ENCODE measurements at regions not wholly inside any gene's neighbourhood (a gene's known extent, or its start where the extent isn't known, plus 50 kb on each side); places are given as distances from the start of the nearest gene placed in this dataset.

DNA sequence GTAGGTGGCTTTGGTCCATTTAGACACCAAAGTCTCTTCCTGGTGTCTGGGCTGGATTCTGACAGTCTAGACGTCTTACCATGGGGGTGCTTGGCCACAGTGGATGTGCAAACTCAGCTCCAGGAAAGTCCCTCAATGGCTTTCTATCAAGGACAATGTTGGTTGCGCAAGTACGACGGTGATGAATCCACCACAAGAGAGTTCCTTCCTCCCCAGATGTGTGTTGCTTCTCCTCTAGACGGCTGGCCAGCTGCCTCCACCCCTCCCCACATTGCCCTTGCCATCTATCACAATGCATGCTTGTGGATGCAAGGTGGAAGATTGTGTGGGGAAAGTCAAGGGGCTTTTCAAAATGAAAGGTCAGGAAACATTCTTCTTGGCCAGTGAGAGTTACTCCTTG is 89.7 kb upstream of the IRX2 start:
- Mint-ChIP-seq H3K4me3 (no peak overlapping the region), H3K27ac (no peak overlapping the region), H3K4me1 (no peaks in the 10 kb centered on the region), H3K36me3 (no peaks in the 10 kb centered on the region), H3K9me3 (peaks cover under 1% of the 10 kb centered on the region; the same call in 1 of the 2 replicates), H3K27me3 (ENCODE audit: low read depth) (no peaks in the 10 kb centered on the region; the same call in 1 of the 2 replicates)
- DNase-seq (ENCODE audit: low spot score), result no peak
- CTCF ChIA-PET, result no interaction called here
- TF ChIP-seq, protein P1, sequence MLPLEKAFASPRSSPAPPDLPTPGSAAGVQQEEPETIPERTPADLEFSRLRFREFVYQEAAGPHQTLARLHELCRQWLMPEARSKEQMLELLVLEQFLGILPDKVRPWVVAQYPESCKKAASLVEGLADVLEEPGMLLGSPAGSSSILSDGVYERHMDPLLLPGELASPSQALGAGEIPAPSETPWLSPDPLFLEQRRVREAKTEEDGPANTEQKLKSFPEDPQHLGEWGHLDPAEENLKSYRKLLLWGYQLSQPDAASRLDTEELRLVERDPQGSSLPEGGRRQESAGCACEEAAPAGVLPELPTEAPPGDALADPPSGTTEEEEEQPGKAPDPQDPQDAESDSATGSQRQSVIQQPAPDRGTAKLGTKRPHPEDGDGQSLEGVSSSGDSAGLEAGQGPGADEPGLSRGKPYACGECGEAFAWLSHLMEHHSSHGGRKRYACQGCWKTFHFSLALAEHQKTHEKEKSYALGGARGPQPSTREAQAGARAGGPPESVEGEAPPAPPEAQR (CRISPR knock-in tag; IDR thresholded peaks at IDR 0.05), result no peak
- TF ChIP-seq GTF2I (CRISPR knock-in tag; conservative IDR thresholded peaks at IDR 0.05), result no peak
- TF ChIP-seq, protein P2, sequence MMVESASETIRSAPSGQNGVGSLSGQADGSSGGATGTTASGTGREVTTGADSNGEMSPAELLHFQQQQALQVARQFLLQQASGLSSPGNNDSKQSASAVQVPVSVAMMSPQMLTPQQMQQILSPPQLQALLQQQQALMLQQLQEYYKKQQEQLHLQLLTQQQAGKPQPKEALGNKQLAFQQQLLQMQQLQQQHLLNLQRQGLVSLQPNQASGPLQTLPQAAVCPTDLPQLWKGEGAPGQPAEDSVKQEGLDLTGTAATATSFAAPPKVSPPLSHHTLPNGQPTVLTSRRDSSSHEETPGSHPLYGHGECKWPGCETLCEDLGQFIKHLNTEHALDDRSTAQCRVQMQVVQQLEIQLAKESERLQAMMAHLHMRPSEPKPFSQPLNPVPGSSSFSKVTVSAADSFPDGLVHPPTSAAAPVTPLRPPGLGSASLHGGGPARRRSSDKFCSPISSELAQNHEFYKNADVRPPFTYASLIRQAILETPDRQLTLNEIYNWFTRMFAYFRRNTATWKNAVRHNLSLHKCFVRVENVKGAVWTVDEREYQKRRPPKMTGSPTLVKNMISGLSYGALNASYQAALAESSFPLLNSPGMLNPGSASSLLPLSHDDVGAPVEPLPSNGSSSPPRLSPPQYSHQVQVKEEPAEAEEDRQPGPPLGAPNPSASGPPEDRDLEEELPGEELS (CRISPR knock-in tag; IDR thresholded peaks at IDR 0.05), result no peak
- TF ChIP-seq NFATC4 (CRISPR knock-in tag; IDR thresholded peaks at IDR 0.05), result no peak
- TF ChIP-seq MYBL2 (CRISPR knock-in tag; IDR thresholded peaks at IDR 0.05), result no peak
- no peak for TF ChIP-seq SP1 (CRISPR knock-in tag; conservative IDR thresholded peaks at IDR 0.05)
- TF ChIP-seq ZNF423 (CRISPR knock-in tag; IDR thresholded peaks at IDR 0.05), result no peak
- ATAC-seq, result no peak
- POLR2A ChIA-PET, result no interaction called here

DNA sequence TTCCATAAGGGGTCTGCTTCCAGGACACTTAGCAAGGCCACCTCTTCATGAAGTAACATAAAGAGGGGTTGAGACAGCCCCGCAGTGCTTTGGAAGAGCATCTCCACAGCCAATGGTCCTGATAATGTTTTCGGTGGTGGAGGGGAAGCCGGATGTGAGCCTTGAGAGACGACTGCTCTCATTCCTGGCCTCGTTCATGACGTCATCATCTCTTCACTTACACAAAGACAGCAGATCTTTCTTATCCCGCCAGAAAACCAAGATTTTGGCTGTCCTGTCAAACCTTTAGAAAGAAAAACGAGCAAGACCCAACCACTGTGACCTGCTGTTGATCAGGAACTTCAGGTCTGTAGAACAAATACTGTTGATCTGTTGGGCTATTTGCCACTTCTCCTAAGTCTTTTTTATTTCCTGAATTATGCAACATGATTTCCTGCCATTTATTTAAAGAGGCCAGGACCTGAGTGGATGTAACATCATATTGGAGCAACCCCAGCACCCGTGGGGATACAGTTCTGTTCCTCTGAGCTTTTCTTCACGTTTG is 89.0 kb upstream of the IRX2 start:
- no peak for TF ChIP-seq ZNF317 (CRISPR knock-in tag; IDR thresholded peaks at IDR 0.05; ENCODE audit: borderline replicate concordance, low read depth)
- no peaks in the 10 kb centered on the region for H3K36me3 Mint-ChIP-seq
- ChIA-PET CTCF (no interaction called here), POLR2A (no interaction called here)
- no peaks in the 10 kb centered on the region; the same call in 1 of the 2 replicates for H3K27me3 Mint-ChIP-seq (ENCODE audit: low read depth)
- H3K4me3 Mint-ChIP-seq, result no peak overlapping the region
- no peaks in the 10 kb centered on the region for H3K4me1 Mint-ChIP-seq
- no peak overlapping the region for H3K27ac Mint-ChIP-seq
- ATAC-seq, result no peak
- H3K9me3 Mint-ChIP-seq, result peaks cover 4% of the 10 kb centered on the region; the same call in 1 of the 2 replicates
- no peak for DNase-seq (ENCODE audit: low spot score)

DNA sequence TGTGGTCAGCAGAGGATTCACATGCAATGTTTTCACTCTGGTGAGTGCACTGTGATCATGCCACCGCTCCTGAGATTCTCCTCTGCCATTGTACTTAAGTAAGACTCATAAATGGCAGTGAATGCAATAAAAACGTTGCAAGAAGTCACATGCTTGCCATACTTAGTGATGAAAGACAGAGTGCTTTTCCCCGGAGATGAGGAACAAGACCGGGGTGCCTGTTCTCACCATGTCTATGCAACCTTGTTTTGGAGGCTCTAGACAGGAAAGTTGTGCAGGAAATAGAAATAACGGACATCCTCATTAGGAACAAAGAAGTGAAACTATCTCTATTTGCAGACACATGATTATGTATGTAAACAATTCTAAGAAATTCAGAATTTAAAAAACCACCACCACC is 84.7 kb upstream of the IRX2 start:
- DNase-seq (ENCODE audit: low spot score) (no peak), ATAC-seq (no peak)
- Mint-ChIP-seq H3K4me3 (no peak overlapping the region), H3K4me1 (peaks cover 6% of the 10 kb centered on the region), H3K36me3 (no peaks in the 10 kb centered on the region), H3K27me3 (ENCODE audit: low read depth) (no peaks in the 10 kb centered on the region; the same call in 1 of the 2 replicates), H3K9me3 (peaks cover 4% of the 10 kb centered on the region; the same call in 1 of the 2 replicates), H3K27ac (no peak overlapping the region)
- ChIA-PET POLR2A (no interaction called here), CTCF (no interaction called here)
- no peak for TF ChIP-seq NR3C1 (CRISPR knock-in tag; conservative IDR thresholded peaks at IDR 0.05; ENCODE audit: low read depth)
- TF ChIP-seq, protein P3, sequence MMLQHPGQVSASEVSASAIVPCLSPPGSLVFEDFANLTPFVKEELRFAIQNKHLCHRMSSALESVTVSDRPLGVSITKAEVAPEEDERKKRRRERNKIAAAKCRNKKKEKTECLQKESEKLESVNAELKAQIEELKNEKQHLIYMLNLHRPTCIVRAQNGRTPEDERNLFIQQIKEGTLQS (CRISPR knock-in tag; conservative IDR thresholded peaks at IDR 0.05), result no peak
- TF ChIP-seq, protein P4, sequence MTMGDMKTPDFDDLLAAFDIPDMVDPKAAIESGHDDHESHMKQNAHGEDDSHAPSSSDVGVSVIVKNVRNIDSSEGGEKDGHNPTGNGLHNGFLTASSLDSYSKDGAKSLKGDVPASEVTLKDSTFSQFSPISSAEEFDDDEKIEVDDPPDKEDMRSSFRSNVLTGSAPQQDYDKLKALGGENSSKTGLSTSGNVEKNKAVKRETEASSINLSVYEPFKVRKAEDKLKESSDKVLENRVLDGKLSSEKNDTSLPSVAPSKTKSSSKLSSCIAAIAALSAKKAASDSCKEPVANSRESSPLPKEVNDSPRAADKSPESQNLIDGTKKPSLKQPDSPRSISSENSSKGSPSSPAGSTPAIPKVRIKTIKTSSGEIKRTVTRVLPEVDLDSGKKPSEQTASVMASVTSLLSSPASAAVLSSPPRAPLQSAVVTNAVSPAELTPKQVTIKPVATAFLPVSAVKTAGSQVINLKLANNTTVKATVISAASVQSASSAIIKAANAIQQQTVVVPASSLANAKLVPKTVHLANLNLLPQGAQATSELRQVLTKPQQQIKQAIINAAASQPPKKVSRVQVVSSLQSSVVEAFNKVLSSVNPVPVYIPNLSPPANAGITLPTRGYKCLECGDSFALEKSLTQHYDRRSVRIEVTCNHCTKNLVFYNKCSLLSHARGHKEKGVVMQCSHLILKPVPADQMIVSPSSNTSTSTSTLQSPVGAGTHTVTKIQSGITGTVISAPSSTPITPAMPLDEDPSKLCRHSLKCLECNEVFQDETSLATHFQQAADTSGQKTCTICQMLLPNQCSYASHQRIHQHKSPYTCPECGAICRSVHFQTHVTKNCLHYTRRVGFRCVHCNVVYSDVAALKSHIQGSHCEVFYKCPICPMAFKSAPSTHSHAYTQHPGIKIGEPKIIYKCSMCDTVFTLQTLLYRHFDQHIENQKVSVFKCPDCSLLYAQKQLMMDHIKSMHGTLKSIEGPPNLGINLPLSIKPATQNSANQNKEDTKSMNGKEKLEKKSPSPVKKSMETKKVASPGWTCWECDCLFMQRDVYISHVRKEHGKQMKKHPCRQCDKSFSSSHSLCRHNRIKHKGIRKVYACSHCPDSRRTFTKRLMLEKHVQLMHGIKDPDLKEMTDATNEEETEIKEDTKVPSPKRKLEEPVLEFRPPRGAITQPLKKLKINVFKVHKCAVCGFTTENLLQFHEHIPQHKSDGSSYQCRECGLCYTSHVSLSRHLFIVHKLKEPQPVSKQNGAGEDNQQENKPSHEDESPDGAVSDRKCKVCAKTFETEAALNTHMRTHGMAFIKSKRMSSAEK (CRISPR knock-in tag; IDR thresholded peaks at IDR 0.05; ENCODE audit: borderline replicate concordance), result no peak
- TF ChIP-seq, protein P5, sequence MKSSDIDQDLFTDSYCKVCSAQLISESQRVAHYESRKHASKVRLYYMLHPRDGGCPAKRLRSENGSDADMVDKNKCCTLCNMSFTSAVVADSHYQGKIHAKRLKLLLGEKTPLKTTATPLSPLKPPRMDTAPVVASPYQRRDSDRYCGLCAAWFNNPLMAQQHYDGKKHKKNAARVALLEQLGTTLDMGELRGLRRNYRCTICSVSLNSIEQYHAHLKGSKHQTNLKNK (CRISPR knock-in tag; IDR thresholded peaks at IDR 0.05), result no peak
- TF ChIP-seq ZNF219 (CRISPR knock-in tag; IDR thresholded peaks at IDR 0.05; ENCODE audit: borderline replicate concordance), result no peak
- TF ChIP-seq GTF2I (CRISPR knock-in tag; conservative IDR thresholded peaks at IDR 0.05), result no peak
- TF ChIP-seq, protein P6, sequence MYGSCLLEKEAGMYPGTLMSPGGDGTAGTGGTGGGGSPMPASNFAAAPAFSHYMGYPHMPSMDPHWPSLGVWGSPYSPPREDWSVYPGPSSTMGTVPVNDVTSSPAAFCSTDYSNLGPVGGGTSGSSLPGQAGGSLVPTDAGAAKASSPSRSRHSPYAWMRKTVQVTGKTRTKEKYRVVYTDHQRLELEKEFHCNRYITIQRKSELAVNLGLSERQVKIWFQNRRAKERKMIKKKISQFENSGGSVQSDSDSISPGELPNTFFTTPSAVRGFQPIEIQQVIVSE (CRISPR knock-in tag; IDR thresholded peaks at IDR 0.05; ENCODE audit: borderline replicate concordance), result no peak
- TF ChIP-seq NFE2L1 (CRISPR knock-in tag; IDR thresholded peaks at IDR 0.05), result no peak
- TF ChIP-seq MYBL2 (CRISPR knock-in tag; IDR thresholded peaks at IDR 0.05), result no peak
- TF ChIP-seq FOXJ3 (CRISPR knock-in tag; IDR thresholded peaks at IDR 0.05; ENCODE audit: borderline replicate concordance), result no peak
- TF ChIP-seq, protein P1 (CRISPR knock-in tag; IDR thresholded peaks at IDR 0.05), result no peak
- TF ChIP-seq, protein P7, sequence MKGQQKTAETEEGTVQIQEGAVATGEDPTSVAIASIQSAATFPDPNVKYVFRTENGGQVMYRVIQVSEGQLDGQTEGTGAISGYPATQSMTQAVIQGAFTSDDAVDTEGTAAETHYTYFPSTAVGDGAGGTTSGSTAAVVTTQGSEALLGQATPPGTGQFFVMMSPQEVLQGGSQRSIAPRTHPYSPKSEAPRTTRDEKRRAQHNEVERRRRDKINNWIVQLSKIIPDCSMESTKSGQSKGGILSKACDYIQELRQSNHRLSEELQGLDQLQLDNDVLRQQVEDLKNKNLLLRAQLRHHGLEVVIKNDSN (CRISPR knock-in tag; IDR thresholded peaks at IDR 0.05), result no peak
- no peak for TF ChIP-seq TP53 (CRISPR knock-in tag; IDR thresholded peaks at IDR 0.05)
- TF ChIP-seq CREB1 (CRISPR knock-in tag; IDR thresholded peaks at IDR 0.05), result no peak
- no peak for TF ChIP-seq TEAD1 (CRISPR knock-in tag; IDR thresholded peaks at IDR 0.05)
- no peak for TF ChIP-seq GRHL2 (CRISPR knock-in tag; IDR thresholded peaks at IDR 0.05; ENCODE audit: insufficient replicate concordance, severe bottlenecking)

All from WTC11 (cell line).